ENCODE measurements at regions not wholly inside any gene's neighbourhood (a gene's known extent, or its start where the extent isn't known, plus 50 kb on each side); places are given as distances from the start of the nearest gene placed in this dataset.

DNA sequence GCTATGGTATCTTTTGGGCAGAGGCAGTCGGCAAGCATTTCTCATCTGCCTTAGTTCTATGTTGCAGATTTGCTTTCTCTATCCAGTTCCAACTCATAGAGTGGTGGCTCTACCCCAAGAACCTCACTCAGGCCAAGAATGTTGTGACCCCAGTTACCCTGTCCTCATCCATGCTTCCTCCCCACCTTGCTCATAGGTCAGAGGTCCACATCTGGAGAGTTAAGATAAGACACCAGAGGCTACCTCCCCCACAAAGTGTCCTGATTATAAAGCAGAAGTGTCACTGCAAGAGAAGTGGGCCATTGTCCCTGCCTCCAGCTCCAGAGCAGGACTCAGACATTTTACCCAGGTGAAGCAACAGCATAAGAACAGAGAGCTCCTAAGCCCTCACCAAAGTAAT is 276.8 kb upstream of the CHST9 start:
- no peak overlapping the region for H2BK20ac ChIP-seq (ENCODE audit: low read depth, low read length, poor library complexity, severe bottlenecking)
- H3K4me2 ChIP-seq (ENCODE audit: insufficient read depth, insufficient read length, low read length): no peak overlapping the region
- no peak for DNase-seq
- WGBS (ENCODE audit: extremely low coverage, insufficient read length, low lambda C conversion rate): no CpG with 5 or more reads among the region's 1 CpG
- H3K27me3 Mint-ChIP-seq (ENCODE audit: low read depth): no peaks in the 10 kb centered on the region
- no peak overlapping the region for H3K14ac ChIP-seq (ENCODE audit: insufficient read depth, low read length)
- no peak overlapping the region for H4K8ac ChIP-seq (replicated peaks; ENCODE audit: insufficient read length, low read depth, low read length)
- no peak overlapping the region for H4K5ac ChIP-seq (ENCODE audit: insufficient read length, low read depth, low read length)
- H3K4me1 ChIP-seq (ENCODE audit: insufficient read depth, low read length): no peaks in the 10 kb centered on the region
- H2AK5ac ChIP-seq (ENCODE audit: insufficient read length, low read length): no peak overlapping the region
- no peak overlapping the region for H3K9ac ChIP-seq (ENCODE audit: extremely low read depth, insufficient read length, low read length)
- H3K56ac ChIP-seq (ENCODE audit: insufficient read length, low read depth, low read length): no peak overlapping the region
- H3K4ac ChIP-seq (ENCODE audit: low read depth, low read length): no peak overlapping the region
- no peak overlapping the region for H3K23ac ChIP-seq (ENCODE audit: insufficient read length, low read depth, low read length)
- H2BK12ac ChIP-seq (ENCODE audit: insufficient read length, low read depth, low read length): no peak overlapping the region
- no peak overlapping the region for H3K27ac ChIP-seq (ENCODE audit: insufficient read length, low read depth, low read length)
- no peak overlapping the region for H2BK120ac ChIP-seq (ENCODE audit: low read depth, low read length, poor library complexity, severe bottlenecking)
- H3K27ac Mint-ChIP-seq: no peak overlapping the region; a peak in 1 of 7 replicates
- no peaks in the 10 kb centered on the region for H3K27me3 ChIP-seq (ENCODE audit: insufficient read depth, low read length)
- H4K20me1 ChIP-seq (ENCODE audit: control insufficient read depth, insufficient read depth, insufficient read length): no peaks in the 10 kb centered on the region
- no peaks in the 10 kb centered on the region for H3K9me3 Mint-ChIP-seq
- no peak overlapping the region for H3T11ph ChIP-seq (ENCODE audit: low read length)
- no peak overlapping the region for H4K91ac ChIP-seq (ENCODE audit: insufficient read length, low read depth, low read length)
- TF ChIP-seq, protein P1, sequence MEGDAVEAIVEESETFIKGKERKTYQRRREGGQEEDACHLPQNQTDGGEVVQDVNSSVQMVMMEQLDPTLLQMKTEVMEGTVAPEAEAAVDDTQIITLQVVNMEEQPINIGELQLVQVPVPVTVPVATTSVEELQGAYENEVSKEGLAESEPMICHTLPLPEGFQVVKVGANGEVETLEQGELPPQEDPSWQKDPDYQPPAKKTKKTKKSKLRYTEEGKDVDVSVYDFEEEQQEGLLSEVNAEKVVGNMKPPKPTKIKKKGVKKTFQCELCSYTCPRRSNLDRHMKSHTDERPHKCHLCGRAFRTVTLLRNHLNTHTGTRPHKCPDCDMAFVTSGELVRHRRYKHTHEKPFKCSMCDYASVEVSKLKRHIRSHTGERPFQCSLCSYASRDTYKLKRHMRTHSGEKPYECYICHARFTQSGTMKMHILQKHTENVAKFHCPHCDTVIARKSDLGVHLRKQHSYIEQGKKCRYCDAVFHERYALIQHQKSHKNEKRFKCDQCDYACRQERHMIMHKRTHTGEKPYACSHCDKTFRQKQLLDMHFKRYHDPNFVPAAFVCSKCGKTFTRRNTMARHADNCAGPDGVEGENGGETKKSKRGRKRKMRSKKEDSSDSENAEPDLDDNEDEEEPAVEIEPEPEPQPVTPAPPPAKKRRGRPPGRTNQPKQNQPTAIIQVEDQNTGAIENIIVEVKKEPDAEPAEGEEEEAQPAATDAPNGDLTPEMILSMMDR (conservative IDR thresholded peaks at IDR 0.05): no peak
- no peak overlapping the region for H2BK5ac ChIP-seq (ENCODE audit: insufficient read length, low read length)
- H3K36me3 Mint-ChIP-seq (ENCODE audit: insufficient read depth in 1 of 3, low read depth in 3 of 3): no peaks in the 10 kb centered on the region
- H2BK15ac ChIP-seq (ENCODE audit: low read depth, low read length): no peak overlapping the region
- H3K4me1 Mint-ChIP-seq: peaks cover 6 to 11% of the 10 kb centered on the region in 2 experiments; a peak in 3 of 4 replicates
- no peak overlapping the region for H2AFZ ChIP-seq (ENCODE audit: low read length)
- no peak overlapping the region for H3K4me3 Mint-ChIP-seq
- no peaks in the 10 kb centered on the region for H3K79me1 ChIP-seq (ENCODE audit: insufficient read depth, low read depth, low read length, poor library complexity, severe bottlenecking)
- H3K79me2 ChIP-seq (ENCODE audit: insufficient read depth, low read length): no peaks in the 10 kb centered on the region
- no peak overlapping the region for H3K18ac ChIP-seq (ENCODE audit: insufficient read length, low read depth, low read length)
- no peaks in the 10 kb centered on the region for H3K9me3 ChIP-seq (ENCODE audit: control insufficient read depth, low read depth, low read length)
- H3K23me2 ChIP-seq (ENCODE audit: insufficient read length, low read depth, low read length, poor library complexity, severe bottlenecking): no peaks in the 10 kb centered on the region
